CD4-positive, alpha-beta T cell treated with Interleukin-12 subunit alpha and Interleukin-12 subunit beta, for 1 hour (primary cell): ENCODE measurements at regions not wholly inside any gene's neighbourhood (a gene's known extent, or its start where the extent isn't known, plus 50 kb on each side); places are given as distances from the start of the nearest gene placed in this dataset.

Experiments
- DNase-seq: peaks from one replicate; pipeline ENCODE4 v3.0.0-alpha.2; 2020

GRCh38 chr1:185681034-185681633 is 53.1 kb upstream of the HMCN1 start:
- peak; percentile 62 for DNase-seq

GRCh38 chr1:185680453-185680852 is 53.7 kb upstream of the HMCN1 start:
- no peak for DNase-seq

- DNase-seq: no peak
Observed at GRCh38 chr1:185679220-185679619, 55.0 kb upstream of the HMCN1 start.

- no peak for DNase-seq
Observed at GRCh38 chr1:185676969-185677368, 57.2 kb upstream of the HMCN1 start.

- peak; percentile 28 for DNase-seq
Observed at GRCh38 chr1:185674201-185674600, 60.0 kb upstream of the HMCN1 start.

- no peak for DNase-seq
Observed at GRCh38 chr1:185672719-185673360, 61.4 kb upstream of the HMCN1 start.

GRCh38 chr1:185670187-185670627 is 64.0 kb upstream of the HMCN1 start:
- peak; percentile 68 for DNase-seq

- no peak for DNase-seq
Observed at GRCh38 chr1:185668013-185668412, 66.2 kb upstream of the HMCN1 start.

GRCh38 chr1:185666582-185666981 is 67.6 kb upstream of the HMCN1 start:
- DNase-seq: no peak

- no peak for DNase-seq
Observed at GRCh38 chr1:185663771-185664296, 70.4 kb upstream of the HMCN1 start.

- no peak for DNase-seq
Observed at GRCh38 chr1:185663332-185663731, 70.9 kb upstream of the HMCN1 start.

- DNase-seq: no peak
Observed at GRCh38 chr1:185661971-185662370, 72.2 kb upstream of the HMCN1 start.

- no peak for DNase-seq
Observed at GRCh38 chr1:185656663-185657062, 77.5 kb upstream of the HMCN1 start.

GRCh38 chr1:185654952-185655314 is 79.3 kb upstream of the HMCN1 start:
- no peak for DNase-seq

- DNase-seq: no peak
Observed at GRCh38 chr1:185654199-185654951, 79.8 kb upstream of the HMCN1 start.

GRCh38 chr1:185653615-185654014 is 80.6 kb upstream of the HMCN1 start:
- no peak for DNase-seq

- DNase-seq: peak; percentile 7
Observed at GRCh38 chr1:185652348-185652747, 81.8 kb upstream of the HMCN1 start.

GRCh38 chr1:185650602-185651230 is 83.5 kb upstream of the HMCN1 start:
- no peak for DNase-seq

GRCh38 chr1:185648858-185649589 is 85.2 kb upstream of the HMCN1 start:
- DNase-seq: no peak

GRCh38 chr1:185647597-185648267 is 86.5 kb upstream of the HMCN1 start:
- peak; percentile 9 for DNase-seq

GRCh38 chr1:185646202-185646683 is 87.9 kb upstream of the HMCN1 start:
- no peak for DNase-seq

GRCh38 chr1:185645686-185646085 is 88.5 kb upstream of the HMCN1 start:
- no peak for DNase-seq
